ENCODE measurements at regions not wholly inside any gene's neighbourhood (a gene's known extent, or its start where the extent isn't known, plus 50 kb on each side); places are given as distances from the start of the nearest gene placed in this dataset.

DNA sequence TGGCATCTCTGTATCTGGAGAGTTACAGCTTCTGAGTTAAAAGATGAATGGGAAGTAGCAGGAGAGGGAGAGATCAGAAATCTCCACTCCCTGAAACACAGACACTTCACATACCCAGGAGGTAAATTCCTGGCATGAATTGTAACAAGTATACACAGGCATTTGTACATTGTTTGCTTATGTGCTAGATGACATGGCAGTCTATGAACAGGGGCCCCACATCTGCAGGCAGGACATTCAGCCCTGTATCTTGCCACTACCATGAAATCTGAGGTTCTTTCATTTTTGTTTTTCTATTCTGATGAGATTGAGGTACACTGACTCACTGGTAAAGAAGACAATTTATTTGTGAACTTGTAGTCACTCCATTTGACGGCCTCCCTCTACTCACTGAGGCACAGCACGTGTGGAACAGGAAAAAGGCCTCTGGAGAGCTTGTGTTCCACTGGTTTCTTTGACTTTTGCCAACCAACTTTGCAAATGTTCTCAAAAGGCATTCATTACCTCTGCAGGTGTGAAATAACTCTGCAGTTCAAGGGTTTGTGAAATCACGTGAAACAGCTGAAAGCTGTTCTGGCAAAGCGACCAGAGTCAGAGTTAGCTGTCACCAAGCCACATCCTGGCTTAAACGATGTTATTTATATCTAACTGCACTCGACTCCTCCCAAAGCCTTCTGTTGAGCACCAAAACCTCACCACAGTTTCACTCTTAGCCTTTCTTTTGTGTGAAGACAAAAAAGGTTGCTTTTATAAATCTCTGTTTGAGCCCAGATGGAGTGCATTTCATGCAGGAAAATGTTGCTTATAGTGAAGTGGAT is 401.3 kb upstream of the CFAP20DC start:
- peak; percentile 50 for DNase-seq (ENCODE audit: low spot score)

DNA sequence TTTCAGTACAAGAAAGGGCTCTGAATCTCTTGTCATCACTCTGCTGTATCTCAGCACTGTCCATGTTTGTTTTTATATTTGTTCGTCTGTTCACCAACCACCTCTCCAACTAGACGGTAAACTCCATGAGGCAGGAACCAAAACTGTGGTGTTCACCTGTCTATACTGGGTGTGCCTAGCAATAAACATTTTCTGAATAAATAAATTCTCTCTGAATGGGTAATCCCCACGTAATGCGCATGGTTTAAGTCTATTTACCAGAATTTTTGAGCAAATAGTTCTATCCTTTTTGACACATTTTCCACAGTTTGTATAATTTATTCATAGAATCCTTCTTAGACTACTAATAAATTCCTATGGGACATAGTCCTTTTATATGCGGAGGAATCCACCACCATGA is 400.6 kb upstream of the CFAP20DC start:
- DNase-seq (ENCODE audit: low spot score): no peak

DNA sequence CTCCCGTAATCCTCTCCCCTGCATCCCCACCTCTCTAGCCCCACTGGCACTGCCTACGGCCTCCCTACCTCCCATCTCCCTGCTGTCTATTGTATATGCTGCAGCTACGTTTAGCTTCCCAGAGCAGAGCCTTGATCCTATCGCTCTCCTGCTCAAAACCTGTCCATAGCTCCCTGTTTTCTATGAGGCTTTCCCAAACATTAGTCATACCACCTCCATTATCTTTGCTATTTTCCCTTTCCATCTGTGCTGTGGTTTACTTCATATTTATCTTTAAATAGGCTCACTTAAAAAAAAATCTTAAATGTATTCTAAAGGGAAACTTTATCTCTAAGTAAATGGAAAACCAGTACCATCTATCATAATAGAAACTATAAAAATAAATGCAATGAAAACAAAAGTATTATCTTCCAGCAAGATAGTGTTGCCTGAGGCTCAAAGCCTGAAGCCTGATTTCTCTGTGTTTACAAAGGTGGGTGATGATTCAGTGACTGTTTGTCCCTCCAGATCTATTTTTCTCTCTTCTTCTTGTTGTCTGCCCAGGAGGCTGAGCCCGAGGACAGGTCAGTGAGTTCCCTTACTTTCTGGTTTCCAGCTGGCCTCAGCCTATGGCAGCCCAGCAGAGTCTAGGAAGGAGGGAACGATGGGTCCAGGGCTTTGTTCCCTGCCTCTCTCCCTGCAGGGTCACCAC is 397.1 kb upstream of the CFAP20DC start:
- DNase-seq (ENCODE audit: low spot score): peak; percentile 7

DNA sequence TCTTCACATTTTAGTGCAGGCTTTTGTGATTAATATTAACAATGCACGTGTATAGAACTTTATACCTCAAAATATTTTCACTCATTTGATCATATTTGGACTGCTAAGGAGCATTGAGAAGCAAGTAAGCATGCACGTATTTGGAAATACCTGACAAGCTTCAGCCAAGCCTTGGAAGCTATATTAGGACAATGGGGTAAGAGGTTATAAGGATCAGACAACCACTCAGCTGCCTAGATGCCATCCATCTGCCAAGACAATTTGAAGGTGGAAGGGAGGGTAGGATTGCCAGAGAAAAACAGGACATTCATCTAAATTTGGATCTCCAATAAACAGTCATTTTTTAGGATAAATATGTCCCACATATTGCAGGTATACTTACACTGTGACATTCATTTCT is 394.9 kb upstream of the CFAP20DC start:
- no peak for DNase-seq (ENCODE audit: low spot score)

DNA sequence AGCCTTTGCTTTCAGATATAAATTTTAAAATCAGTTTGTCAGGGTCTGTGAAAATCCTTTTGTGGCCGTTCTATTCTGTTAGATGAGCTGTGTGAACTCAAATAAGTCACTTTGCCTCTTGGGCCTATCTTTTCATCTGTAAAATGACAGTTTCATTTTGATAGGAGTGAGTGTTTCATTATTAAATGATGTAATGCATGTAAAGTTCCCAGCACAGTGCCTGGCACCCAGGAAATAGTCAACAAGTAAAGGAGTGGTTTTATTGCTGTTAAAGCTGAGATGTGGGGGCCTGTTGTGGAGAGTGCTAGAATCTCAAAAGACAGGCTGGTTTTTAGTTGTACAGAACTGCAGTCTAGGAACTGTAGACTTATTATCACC is 394.5 kb upstream of the CFAP20DC start:
- DNase-seq (ENCODE audit: low spot score): no peak

DNA sequence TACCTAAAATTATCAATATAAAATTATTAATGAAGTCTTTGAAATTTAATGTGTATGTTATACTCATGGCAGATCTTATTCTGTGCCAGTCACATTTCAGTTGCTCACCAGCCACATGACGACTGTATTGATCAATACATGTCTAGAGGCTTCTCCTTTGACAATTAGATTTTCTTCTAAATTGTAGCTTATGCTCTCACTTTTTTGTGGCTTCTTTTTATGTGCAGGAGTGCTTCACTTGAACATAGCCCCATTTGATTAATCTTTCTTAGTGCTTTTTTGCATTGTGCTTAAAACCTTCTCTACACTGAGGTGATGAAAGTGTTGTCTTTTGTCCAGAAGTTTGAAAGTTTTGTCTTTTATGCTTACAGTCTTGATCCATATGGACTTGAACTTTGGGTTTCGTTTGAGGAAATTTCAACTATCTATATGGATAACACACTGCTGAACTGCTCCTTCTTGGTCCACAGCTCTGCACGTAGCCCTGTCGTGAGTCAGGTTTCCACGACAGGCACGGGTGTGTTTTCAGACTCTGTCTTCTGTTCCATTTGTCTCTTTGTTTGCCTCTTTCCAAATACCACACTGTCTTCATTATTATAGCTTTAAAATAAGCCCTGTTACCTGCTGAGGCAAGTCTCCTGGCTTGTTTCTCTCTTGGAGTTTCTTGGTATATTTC is 393.9 kb upstream of the CFAP20DC start:
- DNase-seq (ENCODE audit: low spot score): no peak

DNA sequence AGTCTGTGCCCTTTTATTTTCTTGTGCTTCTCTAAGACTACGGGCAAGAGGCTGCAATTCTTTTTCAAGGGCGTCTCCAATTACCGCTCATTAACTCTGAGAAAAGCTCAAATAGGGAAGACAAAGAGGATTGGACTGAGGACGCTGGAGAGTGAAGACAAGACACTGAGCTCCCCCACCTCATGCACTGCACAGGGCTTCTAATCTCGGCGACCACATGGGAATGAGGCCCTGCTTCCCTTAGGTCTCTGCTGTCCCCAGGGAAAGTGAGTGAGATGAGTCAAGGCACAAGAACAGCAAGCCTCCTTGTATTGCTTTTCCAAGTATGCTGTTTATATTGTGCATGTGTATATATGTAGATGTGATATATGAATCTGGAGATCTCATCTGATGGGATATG is 392.2 kb upstream of the CFAP20DC start:
- no peak for DNase-seq (ENCODE audit: low spot score)

DNA sequence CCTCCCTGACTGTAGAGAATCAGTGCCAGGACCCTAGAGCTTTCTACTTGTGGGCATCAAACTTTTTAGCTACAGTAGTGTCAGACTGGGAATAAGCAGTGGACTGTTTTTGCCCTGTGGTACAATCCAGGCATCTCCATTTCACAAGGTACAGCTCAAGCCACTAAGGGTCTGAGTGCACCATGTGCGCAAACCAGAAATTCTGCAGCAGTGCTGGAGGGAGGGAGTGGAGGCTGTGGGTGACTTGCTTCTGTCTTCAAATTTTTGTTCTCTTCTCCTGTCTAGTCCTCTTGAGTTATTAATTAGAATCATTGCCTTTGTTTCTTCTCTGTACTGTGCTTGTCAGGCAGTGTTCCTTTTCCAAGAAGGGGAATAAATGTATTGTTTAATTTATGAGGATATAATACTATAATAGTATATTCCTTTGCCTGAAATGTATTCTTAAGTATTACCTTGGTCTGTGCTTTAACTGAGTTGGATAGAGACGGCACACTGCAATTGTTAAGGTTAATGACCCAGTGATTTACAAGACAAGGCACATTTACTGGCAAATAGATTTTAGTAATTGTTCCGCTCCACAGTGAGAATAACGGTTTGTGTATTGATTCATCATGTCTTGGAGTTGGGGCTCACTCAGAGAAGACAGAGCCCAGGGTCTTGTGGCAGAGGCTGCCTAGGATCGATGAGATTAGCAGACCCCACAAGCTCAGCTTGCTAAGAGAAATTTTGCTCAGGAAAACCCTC is 390.6 kb upstream of the CFAP20DC start:
- no peak for DNase-seq (ENCODE audit: low spot score)

DNA sequence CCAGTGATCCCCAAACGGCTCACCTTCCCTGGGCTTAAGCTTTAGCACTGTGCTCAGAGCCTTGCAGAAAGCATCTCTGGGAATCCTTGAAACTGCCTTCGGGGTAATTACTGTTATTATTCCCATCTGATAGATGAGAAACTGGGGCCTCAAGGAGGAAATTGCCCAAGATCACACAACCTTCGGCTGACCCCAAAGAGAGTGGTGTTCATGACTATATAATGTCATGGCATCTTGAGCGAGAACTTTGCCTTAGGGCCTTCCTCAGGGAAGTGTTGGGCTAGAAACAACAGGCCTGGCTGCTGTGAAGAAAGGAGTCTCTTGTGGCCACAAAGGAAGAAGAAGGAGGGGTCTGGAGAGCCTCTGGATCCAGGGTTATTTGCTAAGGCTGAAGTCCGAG is 388.7 kb upstream of the CFAP20DC start:
- DNase-seq (ENCODE audit: low spot score): no peak

DNA sequence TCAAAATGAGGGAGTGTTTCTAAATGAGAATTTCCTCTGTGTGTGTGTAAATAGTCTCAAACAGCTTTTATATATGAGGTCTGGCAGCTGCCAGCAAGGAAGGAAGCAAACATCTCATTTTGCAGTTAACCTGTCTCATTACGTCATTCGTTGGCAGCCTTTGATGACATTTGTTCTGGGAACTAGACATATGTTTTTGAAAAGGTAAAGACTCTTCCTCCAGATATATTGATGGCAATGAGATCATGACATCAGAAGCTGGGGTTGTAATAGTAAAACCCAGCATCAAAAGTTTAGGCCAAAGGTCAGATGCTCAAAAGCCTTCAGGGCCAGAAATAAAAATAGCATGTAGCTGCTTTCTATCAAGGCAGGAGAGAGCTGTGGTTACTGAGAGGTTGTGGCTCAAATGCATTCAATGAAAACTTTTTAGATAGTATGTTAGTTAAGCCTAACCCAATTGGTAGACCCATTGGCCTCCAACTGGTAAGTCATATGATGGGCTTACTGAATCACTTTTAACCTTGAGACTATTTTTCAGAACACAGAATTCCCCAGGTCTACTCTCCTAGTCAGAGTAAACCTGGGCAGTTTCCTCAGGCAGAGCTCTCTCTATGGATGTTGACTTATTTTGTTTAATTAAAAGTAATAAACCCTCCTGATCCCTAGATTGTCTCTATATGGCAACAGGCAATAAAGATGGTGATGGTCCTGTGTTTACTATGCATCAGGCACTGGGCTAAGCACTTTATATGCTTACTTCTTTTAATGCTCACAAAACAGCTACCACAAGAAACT is 386.5 kb upstream of the CFAP20DC start:
- no peak for DNase-seq (ENCODE audit: low spot score)

DNA sequence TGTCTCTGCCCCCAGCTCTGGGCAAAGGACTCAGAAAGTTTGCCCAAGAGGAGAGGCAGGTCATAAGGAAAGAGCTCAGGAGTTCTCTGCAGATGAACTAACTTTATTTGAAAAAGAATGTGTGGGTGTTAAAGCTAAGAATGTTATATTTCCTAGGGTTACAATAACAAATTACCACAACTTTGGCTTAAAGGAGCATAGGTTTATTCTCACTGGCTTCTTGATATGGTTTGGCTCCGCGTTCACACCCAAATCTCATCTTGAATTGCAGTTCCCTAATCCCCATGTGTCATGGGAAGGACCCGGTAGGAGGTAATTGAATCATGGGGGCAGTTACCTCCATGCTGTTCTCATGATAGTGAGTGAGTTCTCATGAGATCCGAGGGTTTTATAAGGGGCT is 383.7 kb upstream of the CFAP20DC start:
- DNase-seq (ENCODE audit: low spot score): no peak

DNA sequence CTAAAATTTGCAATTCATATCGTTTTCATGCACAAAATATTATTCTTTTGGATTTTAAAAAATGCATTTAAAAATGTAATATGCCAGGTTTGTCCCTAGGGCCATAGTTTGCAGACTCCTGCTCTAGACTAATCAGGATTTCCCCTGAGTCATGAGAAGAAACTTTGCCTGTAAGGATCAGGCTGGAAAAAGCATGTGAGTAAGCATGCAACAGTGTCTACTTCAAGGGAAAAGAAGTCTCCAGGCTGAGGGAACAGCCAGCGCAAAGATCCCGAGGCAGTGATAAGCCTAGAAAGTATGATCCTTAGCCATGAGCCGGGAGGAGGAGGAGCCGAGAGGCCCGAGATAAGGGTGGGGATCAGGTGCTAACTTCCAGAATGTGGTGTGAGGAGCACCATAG is 382.8 kb upstream of the CFAP20DC start:
- no peak for DNase-seq (ENCODE audit: low spot score)

DNA sequence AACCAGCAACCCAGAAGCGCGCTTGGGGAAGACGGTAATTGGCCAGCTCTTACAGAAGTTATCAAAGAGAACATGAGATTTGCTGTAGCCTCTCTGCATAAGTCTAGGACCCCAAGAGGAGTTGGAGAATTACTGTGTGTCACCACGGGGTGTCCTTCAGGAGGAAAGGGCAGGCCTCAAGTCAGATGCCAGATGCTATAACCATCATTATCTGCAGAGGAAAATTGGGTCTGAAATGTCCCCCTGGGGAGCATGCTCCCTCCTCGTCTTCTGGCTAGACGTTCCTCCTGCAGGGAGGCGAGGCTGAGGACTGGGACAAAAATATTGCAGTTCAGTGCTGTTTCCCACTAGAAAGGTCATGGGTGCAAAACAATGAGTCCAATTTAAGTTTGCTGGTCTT is 380.5 kb upstream of the CFAP20DC start:
- DNase-seq (ENCODE audit: low spot score): no peak

DNA sequence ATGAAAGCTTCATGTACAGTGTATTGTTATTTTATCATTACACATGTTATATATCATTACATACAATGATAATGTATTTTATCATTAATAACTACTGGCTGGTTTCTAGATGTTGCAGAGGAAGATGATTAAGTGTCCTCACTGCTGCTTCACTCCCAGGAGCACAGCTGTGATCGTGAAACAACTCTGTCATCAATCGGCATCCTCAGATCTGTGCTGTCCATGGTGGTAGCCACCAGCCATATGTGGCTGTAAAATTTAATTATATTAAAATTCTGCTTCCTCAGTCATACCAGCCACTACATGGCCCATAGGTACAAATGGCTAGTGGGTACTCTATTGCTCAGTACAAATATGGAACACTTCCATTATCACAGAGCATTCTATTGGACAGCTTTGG is 379.4 kb upstream of the CFAP20DC start:
- no peak for DNase-seq (ENCODE audit: low spot score)

DNA sequence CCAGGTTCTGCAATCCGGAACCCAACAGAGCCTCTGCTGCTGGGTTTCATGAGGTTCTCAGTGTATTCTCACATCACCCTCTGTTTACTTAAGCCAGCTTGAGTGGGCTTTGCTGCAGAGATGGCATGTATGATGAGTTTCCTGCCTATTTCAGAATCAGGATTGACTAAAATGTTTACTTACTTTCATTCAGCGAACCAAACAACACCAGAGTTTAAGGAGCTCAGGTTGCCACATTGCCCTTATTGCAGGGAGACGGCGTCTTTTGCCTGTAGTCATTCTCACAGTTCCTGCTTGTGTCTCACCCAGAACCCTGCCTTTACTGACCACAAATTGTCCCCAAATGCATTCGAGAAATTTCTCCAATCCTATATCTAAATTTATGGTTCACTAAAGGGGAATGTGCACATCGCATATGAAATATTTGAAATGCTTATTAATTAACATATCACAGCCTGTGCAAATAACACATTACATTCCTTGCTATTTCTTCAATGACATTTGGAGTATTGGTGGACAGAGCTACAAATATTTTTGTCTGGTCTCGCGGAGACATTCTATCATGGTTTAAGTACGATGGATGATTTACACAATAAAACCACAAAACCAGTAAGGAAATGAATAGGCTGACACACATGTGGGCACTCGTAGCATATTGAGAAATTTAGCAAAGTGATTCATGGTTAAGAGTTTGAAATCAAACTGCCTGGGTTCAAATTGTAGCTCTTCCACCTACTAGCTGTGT is 377.2 kb upstream of the CFAP20DC start:
- DNase-seq (ENCODE audit: low spot score): peak; percentile 63

DNA sequence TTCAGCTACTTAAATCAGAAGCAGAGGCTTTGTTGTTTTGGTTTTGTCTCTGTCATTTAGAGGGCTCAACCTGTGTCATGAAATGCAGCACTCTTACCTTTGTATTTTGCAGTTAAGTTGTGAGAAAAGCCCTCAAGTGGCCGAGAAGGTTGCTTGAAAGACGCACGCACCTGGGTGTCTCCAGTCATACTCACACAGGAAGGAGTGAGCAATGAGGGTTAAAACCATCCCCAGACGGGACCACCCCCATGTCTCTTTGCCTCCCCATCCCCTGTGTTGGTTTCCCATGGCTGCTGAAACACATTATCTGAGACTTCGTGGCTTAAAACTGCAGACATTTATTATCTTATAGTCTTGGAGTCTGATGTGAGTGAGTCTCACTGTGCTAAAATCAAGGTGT is 376.1 kb upstream of the CFAP20DC start:
- DNase-seq (ENCODE audit: low spot score): no peak

DNA sequence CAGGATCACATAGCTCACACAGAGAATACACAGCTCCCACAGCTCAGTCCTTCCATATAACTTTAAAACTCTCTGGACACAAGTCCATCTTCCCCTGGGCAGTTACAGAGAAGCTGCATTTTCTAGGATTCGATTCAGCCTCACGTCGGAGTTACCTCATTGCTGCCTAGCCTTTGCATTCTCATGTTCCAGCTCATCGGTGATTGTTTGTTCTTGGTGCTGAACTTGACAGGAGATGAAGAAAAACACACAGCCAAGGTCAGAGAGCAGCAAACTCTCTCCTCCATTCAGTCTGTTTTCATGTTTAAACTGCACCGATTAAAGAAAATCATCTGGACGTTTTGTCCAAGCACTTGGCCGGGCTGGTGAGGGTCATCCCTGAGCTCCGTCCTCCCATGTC is 375.5 kb upstream of the CFAP20DC start:
- DNase-seq (ENCODE audit: low spot score): peak; percentile 36

DNA sequence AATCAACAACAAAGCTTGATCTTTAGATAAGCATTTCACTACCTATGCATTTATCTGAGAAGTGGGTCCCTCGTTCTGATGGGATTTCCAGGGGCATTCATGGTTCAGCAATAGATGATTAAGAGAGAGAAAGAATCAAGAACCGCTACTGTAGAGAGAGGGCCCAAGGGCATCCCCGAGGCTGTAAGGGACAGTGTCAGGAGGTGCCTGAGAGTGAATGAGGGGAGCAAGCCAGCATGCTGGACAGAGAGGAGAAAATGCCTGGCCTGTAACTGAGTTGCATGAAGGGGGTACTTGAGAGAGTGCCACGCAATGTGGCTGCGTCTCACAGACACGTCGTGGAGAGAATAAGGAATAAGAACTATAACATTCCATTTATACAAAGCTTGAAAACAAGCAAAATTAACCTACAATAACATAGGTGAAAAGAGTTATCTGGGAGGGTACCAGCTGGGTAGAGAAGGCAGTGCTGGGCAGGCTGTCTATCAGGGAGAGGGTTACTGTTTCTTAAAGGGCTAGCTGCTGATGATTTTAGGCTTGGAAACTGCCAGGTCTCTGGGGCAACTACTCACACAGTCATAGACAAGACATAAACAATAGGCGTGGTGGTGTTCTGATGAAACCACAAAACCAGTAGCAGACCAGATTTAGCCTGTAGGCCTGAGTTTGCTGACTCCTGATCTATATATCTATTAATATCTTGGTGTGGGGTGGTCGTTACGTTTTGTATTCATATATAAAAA is 374.6 kb upstream of the CFAP20DC start:
- DNase-seq (ENCODE audit: low spot score): peak; percentile 83

DNA sequence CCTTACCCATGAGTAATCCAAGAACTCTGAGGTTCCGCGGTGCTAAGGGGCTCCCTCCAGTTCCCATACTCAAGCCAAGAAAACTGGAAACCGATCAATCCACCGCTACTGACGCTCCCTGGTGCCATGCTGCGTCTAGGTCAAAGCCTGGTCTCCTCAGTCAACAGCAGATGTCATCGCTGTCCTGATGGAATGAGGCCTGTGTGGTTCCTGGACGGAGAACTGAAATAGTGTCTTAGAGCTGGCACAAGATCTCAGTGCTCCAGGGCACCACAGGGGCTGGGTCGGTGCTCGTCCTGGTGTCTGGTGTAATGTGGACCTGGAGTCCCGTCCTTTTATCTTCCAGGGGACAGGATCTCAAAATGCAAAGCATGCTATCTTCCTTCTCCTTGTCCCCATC is 373.9 kb upstream of the CFAP20DC start:
- DNase-seq (ENCODE audit: low spot score): no peak

DNA sequence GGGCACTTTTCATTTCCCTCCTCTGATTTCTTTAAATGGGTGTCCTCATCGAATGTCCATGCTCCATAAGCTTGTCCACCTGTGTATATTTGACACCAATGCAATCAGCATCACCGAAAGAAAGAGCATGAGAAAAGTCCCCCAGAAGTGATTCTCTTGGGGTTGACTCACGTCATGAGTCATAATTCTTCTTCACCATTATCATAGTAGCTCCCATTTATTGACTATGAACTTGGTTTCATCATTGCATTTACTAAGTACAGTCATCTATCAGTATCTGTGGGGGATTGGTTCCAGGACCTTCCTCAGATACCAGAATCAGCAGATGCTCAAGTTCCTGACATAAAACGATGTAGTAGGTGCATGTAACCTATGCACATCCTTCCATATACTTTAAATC is 372.5 kb upstream of the CFAP20DC start:
- no peak for DNase-seq (ENCODE audit: low spot score)
